A549 (cell line): ENCODE measurements at regions not wholly inside any gene's neighbourhood (a gene's known extent, or its start where the extent isn't known, plus 50 kb on each side); places are given as distances from the start of the nearest gene placed in this dataset.

Source experiments
- ATAC-seq, 2 experiments: fragments of 200-7000 bp in 1 of 2; fragments of >200 bp in 1 of 2; cut with Nextera tagmentation in 1 of 2; cut with Tn5 transposase in 1 of 2; 3 replicates each; pipeline versions ENCODE4 v1.8.0 to v1.9.1; 2018 to 2020; ENCODE audit warnings: mild to moderate bottlenecking in 1 of 2, moderate library complexity in 1 of 2
- CTCF ChIA-PET: fragments of 300-600 bp; sonication (Branson Sonifier 250); formaldehyde crosslinking; extraction: SDS; loops from one replicate; lab custom pipeline; 2021; ENCODE audit warnings: antibody characterized with exemption, inconsistent platforms; lab: Yijun Ruan, JAX
- POLR2A ChIA-PET: fragments of 350-600 bp; formaldehyde crosslinking; extraction: SDS; loops from one replicate; lab custom pipeline; 2021; ENCODE audit warnings: antibody characterized with exemption, inconsistent platforms; lab: Yijun Ruan, JAX
- DNase-seq, 2 experiments: peaks; one replicate each; pipeline versions ENCODE4 v3.0.0 to v3.0.0-alpha.2; 2011 to 2016; ENCODE audit warnings: low read depth in 1 of 2, low spot score in 1 of 2
- FAIRE-seq: peaks from 2 replicates; lab custom pipeline; 2011; peaks lifted over from hg19 to GRCh38; lab: Jason Lieb, UNC
- H3K27ac ChIP-seq, 2 experiments: fragments of >200 bp; sonication (Bioruptor Twin); formaldehyde crosslinking; 3 replicates each; pipeline ENCODE4 v1.5.1; 2016 to 2017
- H3K4me1 ChIP-seq: fragments of >200 bp; sonication (Bioruptor Twin); formaldehyde crosslinking; 3 replicates; pipeline ENCODE4 v1.6.1; 2016
- H3K4me2 ChIP-seq: fragments of >200 bp; sonication (Bioruptor Twin); formaldehyde crosslinking; 3 replicates; pipeline ENCODE4 v1.6.1; 2016
- H3K4me3 ChIP-seq: fragments of >200 bp; sonication (Bioruptor Twin); formaldehyde crosslinking; 3 replicates; pipeline ENCODE4 v1.5.1; 2016
- H3K9me3 ChIP-seq: fragments of >200 bp; sonication (Bioruptor Twin); formaldehyde crosslinking; 3 replicates; pipeline ENCODE4 v1.6.1; 2016
- BCL3 ChIP-seq: fragments of >200 bp; sonication (Bioruptor Twin); formaldehyde crosslinking; IDR thresholded peaks from 3 replicates; pipeline ENCODE4 v1.6.1; 2016
- CEBPB ChIP-seq, 2 experiments: fragments of >200 bp in 1 of 2; sonication (Bioruptor Twin) in 1 of 2; formaldehyde crosslinking in 1 of 2; IDR thresholded peaks; 2 replicates each; pipeline ENCODE4 v1.6.1; 2012 to 2016
- CHD2 ChIP-seq: fragments of 150-350 bp; IDR thresholded peaks from 2 replicates; pipeline ENCODE4 v1.6.1; 2014; ENCODE audit warnings: low read length; ENCODE audit not compliant: partially characterized antibody
- CTCF ChIP-seq: fragments of >200 bp; sonication (Bioruptor Twin); formaldehyde crosslinking; IDR thresholded peaks from 3 replicates; pipeline ENCODE4 v1.5.1; 2016
- E2F6 ChIP-seq: IDR thresholded peaks from 2 replicates; pipeline ENCODE4 v1.6.1; 2012; ENCODE audit warnings: low read depth, borderline replicate concordance
- EHMT2 ChIP-seq: fragments of 200-600 bp; sonication (generic); IDR thresholded peaks from 2 replicates; pipeline ENCODE4 v1.6.1; 2016; ENCODE audit warnings: antibody characterized with exemption, low read depth, mild to moderate bottlenecking, moderate library complexity
- ELK1 ChIP-seq: fragments of 150-350 bp; IDR thresholded peaks from 2 replicates; pipeline ENCODE4 v1.6.1; 2014; ENCODE audit warnings: low read depth, mild to moderate bottlenecking, low read length
- ESRRA ChIP-seq: fragments of 150-350 bp; IDR thresholded peaks from 2 replicates; pipeline ENCODE4 v1.6.1; 2014; ENCODE audit warnings: mild to moderate bottlenecking, low read length, borderline replicate concordance
- HDAC2 ChIP-seq: fragments of 200-600 bp; sonication (generic); IDR thresholded peaks from 2 replicates; pipeline ENCODE4 v1.6.1; 2016
- HOXB5 ChIP-seq: fragments of 250-450 bp; sonication (Bioruptor Pico); IDR thresholded peaks from 2 replicates; pipeline ENCODE4 v1.5.0; 2020; ENCODE audit warnings: mild to moderate bottlenecking, moderate library complexity
- KDM1A ChIP-seq: fragments of 200-600 bp; sonication (generic); IDR thresholded peaks from 2 replicates; pipeline ENCODE4 v1.6.1; 2016; ENCODE audit warnings: low read depth, mild to moderate bottlenecking
- KDM5A ChIP-seq: fragments of 200-600 bp; sonication (generic); IDR thresholded peaks from 2 replicates; pipeline ENCODE4 v1.6.1; 2016; ENCODE audit warnings: antibody characterized with exemption, mild to moderate bottlenecking
- MAFK ChIP-seq: fragments of 450-650 bp; IDR thresholded peaks from 2 replicates; pipeline ENCODE4 v1.6.1; 2014; ENCODE audit not compliant: partially characterized antibody
- MYC ChIP-seq: IDR thresholded peaks from 2 replicates; pipeline ENCODE4 v1.6.1; 2012; ENCODE audit warnings: mild to moderate bottlenecking, inconsistent platforms, low read length, improper control_type of control experiment, borderline replicate concordance
- PHF8 ChIP-seq: fragments of 200-600 bp; sonication (generic); IDR thresholded peaks from 2 replicates; pipeline ENCODE4 v1.6.1; 2016; ENCODE audit warnings: low read depth, mild to moderate bottlenecking, antibody characterized with exemption, moderate library complexity, borderline replicate concordance
- RARB ChIP-seq: fragments of 250-450 bp; sonication (Bioruptor Pico); IDR thresholded peaks from 2 replicates; pipeline ENCODE4 v1.8.0; 2021; ENCODE audit warnings: mild to moderate bottlenecking, moderate library complexity
- SMC3 ChIP-seq: fragments of >200 bp; sonication (Bioruptor Twin); formaldehyde crosslinking; IDR thresholded peaks from 3 replicates; pipeline ENCODE4 v1.6.1; 2018; ENCODE audit warnings: inconsistent platforms
- WGBS: methylation state at CpG from one replicate; pipeline ENCODE4 v1.1.6; 2017; ENCODE audit errors: missing lambda C conversion rate; 5-methylcytosine and 5-hydroxymethylcytosine counted together

- Histone ChIP-seq H3K9me3 (0 out of 3 replicates have a peak, but pooled peaks cover 3% of the 10 kb centered on the region), H3K27ac (no peak overlapping the region; a peak in 1 of 6 replicates), H3K4me3 (no peak overlapping the region), H3K4me2 (no peak overlapping the region), H3K4me1 (peaks cover 13% of the 10 kb centered on the region; the same call in 1 of the 3 replicates)
- no peak for FAIRE-seq
- DNase-seq: no peak
- ChIA-PET POLR2A (no interaction called here), CTCF (no interaction called here)
- ATAC-seq: no peak
- TF ChIP-seq SMC3: no peak
- TF ChIP-seq CTCF: no peak
- no peak for TF ChIP-seq BCL3
- TF ChIP-seq HOXB5: no peak
- TF ChIP-seq KDM1A: no peak
- TF ChIP-seq E2F6: no peak
- no peak for TF ChIP-seq PHF8
- TF ChIP-seq MYC: no peak
- no peak for TF ChIP-seq CHD2
These were observed 134.0 kb downstream of the QRSL1 start for GRCh38 chr6:106763361-106763760.

- TF ChIP-seq RARB (CRISPR knock-in tag) (no peak), CTCF (no peak), BCL3 (no peak), ESRRA (no peak), HDAC2 (no peak), CEBPB (IDR thresholded peaks at IDR 0.05) (no peak), MAFK (no peak), ELK1 (no peak), EHMT2 (no peak), KDM5A (no peak)
- ChIA-PET CTCF (no interaction called here), POLR2A (no interaction called here)
- WGBS: 98% methylated on average over 2 of the region's 2 CpGs
- H3K4me1 ChIP-seq: peaks cover 24% of the 10 kb centered on the region; the same call in 2 of the 3 replicates
- H3K4me2 ChIP-seq: no peak overlapping the region
- H3K4me3 ChIP-seq: no peak overlapping the region
- ATAC-seq (no peak), FAIRE-seq (no peak), DNase-seq (no peak)
- no peak overlapping the region for H3K27ac ChIP-seq
- 0 out of 3 replicates have a peak, but pooled peaks cover 3% of the 10 kb centered on the region for H3K9me3 ChIP-seq
These were observed 131.8 kb downstream of the QRSL1 start for GRCh38 chr6:106761160-106761559.
